H9 (cell line): ENCODE measurements at regions not wholly inside any gene's neighbourhood (a gene's known extent, or its start where the extent isn't known, plus 50 kb on each side); places are given as distances from the start of the nearest gene placed in this dataset.

Experiments used
- DNase-seq: peaks from one replicate; pipeline ENCODE4 v3.0.0-alpha.2; 2017
- H2AFZ ChIP-seq: one replicate; pipeline ENCODE4 v1.6.1; 2013; ENCODE audit warnings: mild to moderate bottlenecking, low read length, control low read depth, moderate library complexity
- H2AK5ac ChIP-seq: 2 replicates; pipeline ENCODE4 v1.6.1; 2013; ENCODE audit warnings: low read length, control low read depth, mixed read lengths; ENCODE audit not compliant: insufficient read length
- H2BK120ac ChIP-seq: one replicate; pipeline ENCODE4 v1.6.1; 2013; ENCODE audit warnings: low read depth, mild to moderate bottlenecking, low read length, control low read depth, inconsistent platforms; ENCODE audit not compliant: poor library complexity, severe bottlenecking
- H2BK12ac ChIP-seq: 2 replicates; pipeline ENCODE4 v1.6.1; 2013; ENCODE audit warnings: low read length, control low read depth, mixed read lengths, low read depth; ENCODE audit not compliant: insufficient read length
- H2BK15ac ChIP-seq: 2 replicates; pipeline ENCODE4 v1.6.1; 2013; ENCODE audit warnings: low read depth, low read length, control low read depth
- H2BK20ac ChIP-seq: one replicate; pipeline ENCODE4 v1.6.1; 2013; ENCODE audit warnings: low read depth, mild to moderate bottlenecking, low read length, control low read depth, inconsistent platforms; ENCODE audit not compliant: poor library complexity, severe bottlenecking
- H2BK5ac ChIP-seq: 2 replicates; pipeline ENCODE4 v1.6.1; 2013; ENCODE audit warnings: low read length, control low read depth, mixed read lengths; ENCODE audit not compliant: insufficient read length
- H3K14ac ChIP-seq: 2 replicates; pipeline ENCODE4 v1.6.1; 2013; ENCODE audit warnings: low read length, control low read depth; ENCODE audit not compliant: insufficient read depth
- H3K18ac ChIP-seq: 2 replicates; pipeline ENCODE4 v1.6.1; 2013; ENCODE audit warnings: low read depth, mild to moderate bottlenecking, mixed read lengths, low read length, control low read depth; ENCODE audit not compliant: insufficient read length
- H3K23ac ChIP-seq: 2 replicates; pipeline ENCODE4 v1.6.1; 2013; ENCODE audit warnings: low read length, control low read depth, mixed read lengths, low read depth; ENCODE audit not compliant: insufficient read length
- H3K23me2 ChIP-seq: 2 replicates; pipeline ENCODE4 v1.6.1; 2013; ENCODE audit warnings: low read depth, mild to moderate bottlenecking, mixed read lengths, low read length, control low read depth; ENCODE audit not compliant: insufficient read length, poor library complexity, severe bottlenecking
- H3K27ac ChIP-seq: 2 replicates; pipeline ENCODE4 v1.5.1; 2013; ENCODE audit warnings: low read length, control low read depth, mixed read lengths, low read depth; ENCODE audit not compliant: insufficient read length
- H3K27me3 ChIP-seq: 2 replicates; pipeline ENCODE4 v1.6.1; 2013; ENCODE audit warnings: low read length, control low read depth, inconsistent platforms; ENCODE audit not compliant: insufficient read depth
- H3K4ac ChIP-seq: 2 replicates; pipeline ENCODE4 v1.6.1; 2013; ENCODE audit warnings: low read depth, mild to moderate bottlenecking, control low read depth, inconsistent platforms, low read length, moderate library complexity
- H3K4me1 ChIP-seq: 2 replicates; pipeline ENCODE4 v1.6.1; 2013; ENCODE audit warnings: low read length, control low read depth, inconsistent platforms; ENCODE audit not compliant: insufficient read depth
- H3K4me2 ChIP-seq: 2 replicates; pipeline ENCODE4 v1.6.1; 2013; ENCODE audit warnings: low read length, control low read depth, mixed read lengths; ENCODE audit not compliant: insufficient read length, insufficient read depth
- H3K56ac ChIP-seq: 2 replicates; pipeline ENCODE4 v1.6.1; 2013; ENCODE audit warnings: low read depth, mild to moderate bottlenecking, mixed read lengths, low read length, control low read depth; ENCODE audit not compliant: insufficient read length
- H3K79me1 ChIP-seq: 2 replicates; pipeline ENCODE4 v1.6.1; 2013; ENCODE audit warnings: low read depth, mild to moderate bottlenecking, moderate library complexity, low read length, control low read depth, inconsistent platforms; ENCODE audit not compliant: insufficient read depth, poor library complexity, severe bottlenecking
- H3K79me2 ChIP-seq: 2 replicates; pipeline ENCODE4 v1.6.1; 2013; ENCODE audit warnings: low read length, control low read depth, inconsistent platforms; ENCODE audit not compliant: insufficient read depth
- H3K9ac ChIP-seq: 2 replicates; pipeline ENCODE4 v1.6.1; 2013; ENCODE audit warnings: low read length, control low read depth, mixed read lengths; ENCODE audit not compliant: insufficient read length; ENCODE audit errors: extremely low read depth
- H3K9me3 ChIP-seq: one replicate; pipeline ENCODE4 v1.6.1; 2013; ENCODE audit warnings: low read depth, low read length, inconsistent platforms; ENCODE audit not compliant: control insufficient read depth
- H3T11ph ChIP-seq: one replicate; pipeline ENCODE4 v1.6.1; 2013; ENCODE audit warnings: mild to moderate bottlenecking, low read length, control low read depth, inconsistent platforms
- H4K20me1 ChIP-seq: one replicate; pipeline ENCODE4 v1.6.1; 2013; ENCODE audit not compliant: control insufficient read depth, insufficient read length, insufficient read depth
- H4K5ac ChIP-seq: 2 replicates; pipeline ENCODE4 v1.6.1; 2013; ENCODE audit warnings: low read depth, mild to moderate bottlenecking, mixed read lengths, low read length, control low read depth; ENCODE audit not compliant: insufficient read length
- H4K8ac ChIP-seq: replicated peaks from 2 replicates; pipeline ENCODE4 v1.6.1; 2013; ENCODE audit warnings: low read length, control low read depth, mixed read lengths, low read depth; ENCODE audit not compliant: insufficient read length
- H4K91ac ChIP-seq: 2 replicates; pipeline ENCODE4 v1.6.1; 2013; ENCODE audit warnings: low read depth, mild to moderate bottlenecking, moderate library complexity, mixed read lengths, low read length, control low read depth; ENCODE audit not compliant: insufficient read length
- H3K27ac Mint-ChIP-seq, 3 experiments: 2 replicates in 2 of 3; 3 replicates in 1 of 3; pipeline ENCODE4 v1.8.0; 2020 to 2021; ENCODE audit warnings: mixed read lengths in 3 of 3, mild to moderate bottlenecking in 1 of 3, moderate library complexity in 1 of 3
- H3K27me3 Mint-ChIP-seq: 2 replicates; pipeline ENCODE4 v1.8.0; 2021; ENCODE audit warnings: low read depth, mild to moderate bottlenecking, moderate library complexity, mixed read lengths
- H3K36me3 Mint-ChIP-seq, 3 experiments: 2 replicates in 2 of 3; 3 replicates in 1 of 3; pipeline ENCODE4 v1.8.0; 2020 to 2021; ENCODE audit warnings: low read depth in 3 of 3, mixed read lengths in 3 of 3; ENCODE audit not compliant: insufficient read depth in 1 of 3
- H3K4me1 Mint-ChIP-seq, 2 experiments: 2 replicates each; pipeline ENCODE4 v1.8.0; 2020; ENCODE audit warnings: mixed read lengths in 2 of 2
- H3K4me3 Mint-ChIP-seq, 2 experiments: 2 replicates in 1 of 2; 3 replicates in 1 of 2; pipeline ENCODE4 v1.8.0; 2020 to 2021; ENCODE audit warnings: mild to moderate bottlenecking in 2 of 2, mixed read lengths in 2 of 2, moderate library complexity in 1 of 2
- H3K9me3 Mint-ChIP-seq, 2 experiments: 2 replicates in 1 of 2; 3 replicates in 1 of 2; pipeline ENCODE4 v1.8.0; 2020; ENCODE audit warnings: mild to moderate bottlenecking in 2 of 2, mixed read lengths in 2 of 2, moderate library complexity in 1 of 2
- WGBS: extraction: QIAGEN DNeasy Blood & Tissue Kit; methylation state at CpG from one replicate; pipeline ENCODE4 v1.1.7; 2013; ENCODE audit warnings: missing lambda C conversion rate, low lambda C conversion rate, mixed read lengths; ENCODE audit not compliant: insufficient read length; ENCODE audit errors: extremely low coverage; 5-methylcytosine and 5-hydroxymethylcytosine counted together
- TF ChIP-seq, protein P1 (sequence below): fragments of 200-600 bp; sonication (generic); conservative IDR thresholded peaks from 3 replicates; pipeline ENCODE4 v1.8.0; 2021; ENCODE audit warnings: antibody characterized with exemption, mild to moderate bottlenecking

DNA sequence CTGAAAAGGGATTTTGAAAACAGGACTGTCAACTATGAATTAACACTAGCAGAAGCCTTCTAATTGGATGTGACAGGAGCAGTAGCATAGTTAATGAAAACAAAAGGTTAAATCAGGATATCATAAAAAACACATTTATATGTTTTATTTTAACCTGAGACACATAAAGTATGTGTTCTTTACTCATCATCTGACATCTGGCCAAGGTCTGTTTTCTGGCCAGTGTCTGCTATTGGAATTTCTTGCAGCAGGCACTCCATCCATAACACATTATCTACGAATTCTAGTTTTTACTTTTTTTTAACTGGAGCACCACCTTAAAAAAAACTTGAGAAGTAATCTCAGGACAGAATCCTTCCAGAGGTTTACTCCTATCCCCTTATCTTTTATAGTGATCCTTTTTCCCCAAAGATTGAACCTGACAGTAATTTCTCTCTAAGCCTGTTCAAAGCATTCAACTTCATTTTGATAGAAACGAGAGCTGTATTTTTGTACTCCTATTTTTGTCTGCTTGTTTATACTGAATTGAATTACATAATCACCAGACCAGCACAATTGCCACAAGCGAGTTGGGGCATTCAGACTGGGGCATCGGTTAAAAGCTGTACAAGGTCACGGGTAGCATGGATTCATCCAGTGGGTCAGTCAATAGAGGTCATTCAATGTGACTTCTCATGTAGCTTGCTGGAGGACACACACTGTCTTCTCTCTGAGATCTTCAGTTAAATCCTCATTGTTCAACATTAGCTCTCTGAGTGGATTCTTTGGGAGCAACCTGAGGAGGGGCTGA, 205.6 kb upstream of the CLINT1 start:
- DNase-seq: no peak
- H4K91ac ChIP-seq: no peak overlapping the region
- WGBS: no CpG with 5 or more reads among the region's 5 CpGs
- TF ChIP-seq, protein P1, sequence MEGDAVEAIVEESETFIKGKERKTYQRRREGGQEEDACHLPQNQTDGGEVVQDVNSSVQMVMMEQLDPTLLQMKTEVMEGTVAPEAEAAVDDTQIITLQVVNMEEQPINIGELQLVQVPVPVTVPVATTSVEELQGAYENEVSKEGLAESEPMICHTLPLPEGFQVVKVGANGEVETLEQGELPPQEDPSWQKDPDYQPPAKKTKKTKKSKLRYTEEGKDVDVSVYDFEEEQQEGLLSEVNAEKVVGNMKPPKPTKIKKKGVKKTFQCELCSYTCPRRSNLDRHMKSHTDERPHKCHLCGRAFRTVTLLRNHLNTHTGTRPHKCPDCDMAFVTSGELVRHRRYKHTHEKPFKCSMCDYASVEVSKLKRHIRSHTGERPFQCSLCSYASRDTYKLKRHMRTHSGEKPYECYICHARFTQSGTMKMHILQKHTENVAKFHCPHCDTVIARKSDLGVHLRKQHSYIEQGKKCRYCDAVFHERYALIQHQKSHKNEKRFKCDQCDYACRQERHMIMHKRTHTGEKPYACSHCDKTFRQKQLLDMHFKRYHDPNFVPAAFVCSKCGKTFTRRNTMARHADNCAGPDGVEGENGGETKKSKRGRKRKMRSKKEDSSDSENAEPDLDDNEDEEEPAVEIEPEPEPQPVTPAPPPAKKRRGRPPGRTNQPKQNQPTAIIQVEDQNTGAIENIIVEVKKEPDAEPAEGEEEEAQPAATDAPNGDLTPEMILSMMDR: no peak
- H3T11ph ChIP-seq: no peak overlapping the region
- H2BK12ac ChIP-seq: no peak overlapping the region
- Mint-ChIP-seq H3K4me3 (no peak overlapping the region), H3K27ac (no peak overlapping the region), H3K4me1 (peaks cover 0 to 2% of the 10 kb centered on the region in 2 experiments; a peak in 2 of 4 replicates), H3K9me3 (no peaks in the 10 kb centered on the region), H3K27me3 (peaks cover 2% of the 10 kb centered on the region; the same call in 1 of the 2 replicates), H3K36me3 (no peaks in the 10 kb centered on the region)
- H3K4me1 ChIP-seq: no peaks in the 10 kb centered on the region
- H2BK5ac ChIP-seq: no peak overlapping the region
- H4K5ac ChIP-seq: no peak overlapping the region
- no peak overlapping the region for H2AFZ ChIP-seq
- no peak overlapping the region for H3K18ac ChIP-seq
- no peak overlapping the region for H3K4ac ChIP-seq
- no peak overlapping the region for H3K27ac ChIP-seq
- H3K27me3 ChIP-seq: no peaks in the 10 kb centered on the region
- no peaks in the 10 kb centered on the region for H3K79me2 ChIP-seq
- H4K20me1 ChIP-seq: no peaks in the 10 kb centered on the region
- no peak overlapping the region for H4K8ac ChIP-seq
- H3K79me1 ChIP-seq: no peaks in the 10 kb centered on the region
- H2AK5ac ChIP-seq: no peak overlapping the region
- no peak overlapping the region for H3K9ac ChIP-seq
- H3K23ac ChIP-seq: no peak overlapping the region
- H2BK120ac ChIP-seq: no peak overlapping the region
- H3K4me2 ChIP-seq: no peak overlapping the region
- H3K14ac ChIP-seq: no peak overlapping the region
- no peaks in the 10 kb centered on the region for H3K23me2 ChIP-seq
- no peak overlapping the region for H2BK20ac ChIP-seq
- H2BK15ac ChIP-seq: no peak overlapping the region
- H3K9me3 ChIP-seq: no peaks in the 10 kb centered on the region
- no peak overlapping the region for H3K56ac ChIP-seq
